ENCODE measurements at regions not wholly inside any gene's neighbourhood (a gene's known extent, or its start where the extent isn't known, plus 50 kb on each side); places are given as distances from the start of the nearest gene placed in this dataset.

DNA sequence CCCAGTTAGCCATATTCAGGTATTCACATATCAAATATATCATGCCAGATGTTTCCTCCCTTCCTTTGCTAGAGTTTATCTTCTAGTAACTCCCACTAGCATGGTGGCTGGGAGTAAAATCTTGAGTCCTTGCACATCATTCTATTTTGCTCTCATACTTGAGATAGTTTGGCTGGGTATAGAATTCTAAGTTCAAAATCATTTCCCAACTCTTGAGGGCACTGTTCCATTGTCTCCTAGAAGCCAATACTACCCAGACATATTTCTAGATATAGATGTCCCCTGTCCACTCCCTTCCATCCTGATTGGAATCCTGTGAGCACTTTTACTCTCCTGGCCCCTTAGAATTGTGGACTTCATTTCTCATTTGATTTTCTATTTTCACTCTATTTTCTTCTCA, 104.7 kb downstream of the ZFP64 start:
- H3K27me3 Mint-ChIP-seq (ENCODE audit: low read depth): no peaks in the 10 kb centered on the region
- H3K9me3 Mint-ChIP-seq: peaks cover 26% of the 10 kb centered on the region
- peaks cover 64% of the 10 kb centered on the region for H3K36me3 Mint-ChIP-seq (ENCODE audit: low read depth)
- TF ChIP-seq, protein P1, sequence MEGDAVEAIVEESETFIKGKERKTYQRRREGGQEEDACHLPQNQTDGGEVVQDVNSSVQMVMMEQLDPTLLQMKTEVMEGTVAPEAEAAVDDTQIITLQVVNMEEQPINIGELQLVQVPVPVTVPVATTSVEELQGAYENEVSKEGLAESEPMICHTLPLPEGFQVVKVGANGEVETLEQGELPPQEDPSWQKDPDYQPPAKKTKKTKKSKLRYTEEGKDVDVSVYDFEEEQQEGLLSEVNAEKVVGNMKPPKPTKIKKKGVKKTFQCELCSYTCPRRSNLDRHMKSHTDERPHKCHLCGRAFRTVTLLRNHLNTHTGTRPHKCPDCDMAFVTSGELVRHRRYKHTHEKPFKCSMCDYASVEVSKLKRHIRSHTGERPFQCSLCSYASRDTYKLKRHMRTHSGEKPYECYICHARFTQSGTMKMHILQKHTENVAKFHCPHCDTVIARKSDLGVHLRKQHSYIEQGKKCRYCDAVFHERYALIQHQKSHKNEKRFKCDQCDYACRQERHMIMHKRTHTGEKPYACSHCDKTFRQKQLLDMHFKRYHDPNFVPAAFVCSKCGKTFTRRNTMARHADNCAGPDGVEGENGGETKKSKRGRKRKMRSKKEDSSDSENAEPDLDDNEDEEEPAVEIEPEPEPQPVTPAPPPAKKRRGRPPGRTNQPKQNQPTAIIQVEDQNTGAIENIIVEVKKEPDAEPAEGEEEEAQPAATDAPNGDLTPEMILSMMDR (IDR thresholded peaks at IDR 0.05; ENCODE audit: unreplicated experiment in 3 of 3): no peak
- H3K4me3 Mint-ChIP-seq: no peak overlapping the region
- no peaks in the 10 kb centered on the region for H3K4me1 Mint-ChIP-seq
- no peak overlapping the region for H3K27ac Mint-ChIP-seq

DNA sequence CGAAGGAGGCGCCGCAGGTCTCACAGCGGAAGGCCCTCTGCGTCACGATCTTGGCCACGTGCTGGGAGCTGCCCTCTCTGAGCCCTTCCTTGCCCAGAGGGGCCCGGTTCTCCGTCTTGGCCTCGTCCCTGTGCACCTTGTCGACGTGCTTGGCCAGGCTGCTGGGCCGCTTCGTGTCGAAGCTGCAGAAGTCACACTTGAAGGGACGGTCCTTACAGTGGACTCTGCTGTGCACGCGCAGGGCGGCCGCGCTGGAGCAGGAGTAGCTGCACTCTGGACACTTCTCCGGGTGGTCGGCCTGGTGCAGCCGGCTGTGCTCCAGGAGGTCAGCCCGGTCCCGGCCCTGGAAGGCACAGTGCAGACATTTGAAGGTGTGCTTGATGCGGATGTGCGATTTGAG, 106.9 kb downstream of the ZFP64 start:
- TF ChIP-seq, protein P1 (IDR thresholded peaks at IDR 0.05; ENCODE audit: unreplicated experiment in 3 of 3): no peak
- peaks cover 62% of the 10 kb centered on the region for H3K36me3 Mint-ChIP-seq (ENCODE audit: low read depth)
- no peak overlapping the region for H3K4me3 Mint-ChIP-seq
- peaks cover 26% of the 10 kb centered on the region for H3K9me3 Mint-ChIP-seq
- H3K4me1 Mint-ChIP-seq: no peaks in the 10 kb centered on the region
- H3K27me3 Mint-ChIP-seq (ENCODE audit: low read depth): no peaks in the 10 kb centered on the region
- no peak overlapping the region for H3K27ac Mint-ChIP-seq

DNA sequence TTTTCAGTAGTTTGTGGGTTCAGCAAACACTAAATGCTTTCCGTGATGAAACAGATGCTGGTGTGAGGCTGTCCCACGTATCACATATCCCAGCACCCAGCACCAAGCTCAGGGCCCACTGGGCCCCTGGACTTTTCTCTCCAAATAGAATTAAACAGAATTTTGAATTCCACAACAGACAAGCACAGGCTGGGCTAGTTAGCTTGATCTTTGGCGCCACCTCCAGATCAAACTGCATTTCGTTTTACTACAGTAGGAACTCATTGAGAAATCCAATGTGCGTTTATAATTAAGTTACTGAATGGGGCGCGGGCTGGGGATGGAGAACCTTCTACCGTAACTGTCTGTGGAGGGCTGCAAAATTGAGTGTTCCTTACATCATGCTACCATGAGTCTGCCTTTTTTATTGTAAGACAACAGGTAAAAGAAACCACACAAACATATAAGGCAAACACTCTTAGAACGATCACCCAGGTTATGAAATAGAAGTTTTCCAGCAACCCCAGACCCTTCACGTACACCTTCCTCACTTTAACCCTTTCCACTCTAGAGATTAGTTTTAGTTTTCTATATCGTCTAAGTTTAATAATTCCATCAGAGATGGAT, 107.8 kb downstream of the ZFP64 start:
- Mint-ChIP-seq H3K4me1 (no peaks in the 10 kb centered on the region), H3K36me3 (ENCODE audit: low read depth) (peaks cover 52% of the 10 kb centered on the region), H3K27ac (no peak overlapping the region), H3K4me3 (no peak overlapping the region), H3K27me3 (ENCODE audit: low read depth) (no peaks in the 10 kb centered on the region), H3K9me3 (peaks cover 23% of the 10 kb centered on the region)
- TF ChIP-seq, protein P1 (IDR thresholded peaks at IDR 0.05; ENCODE audit: unreplicated experiment in 3 of 3): peak; percentile 72 to 76 (median 72)

DNA sequence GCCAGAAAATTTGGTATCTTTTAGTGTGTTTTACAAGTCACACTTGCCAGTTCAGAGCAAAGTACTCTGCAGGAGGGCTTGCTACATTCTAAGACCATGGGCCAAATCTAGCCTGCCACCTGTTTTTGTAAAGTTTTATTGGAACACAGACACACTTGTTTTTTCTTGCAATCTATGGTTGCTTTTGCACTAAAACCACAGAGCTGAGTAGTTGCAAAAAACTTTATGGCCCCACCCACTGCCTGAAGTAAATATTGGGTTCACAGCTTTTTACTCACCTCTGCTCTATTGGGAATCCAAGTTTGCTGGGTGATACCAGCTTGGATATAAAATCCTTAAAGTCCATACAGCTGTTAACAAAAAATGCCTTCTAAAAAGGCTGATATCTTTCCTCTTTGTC, 109.0 kb downstream of the ZFP64 start:
- H3K4me3 Mint-ChIP-seq: no peak overlapping the region
- peaks cover 41% of the 10 kb centered on the region for H3K36me3 Mint-ChIP-seq (ENCODE audit: low read depth)
- H3K27me3 Mint-ChIP-seq (ENCODE audit: low read depth): no peaks in the 10 kb centered on the region
- no peak overlapping the region for H3K27ac Mint-ChIP-seq
- TF ChIP-seq, protein P1 (IDR thresholded peaks at IDR 0.05; ENCODE audit: unreplicated experiment in 3 of 3): no peak
- H3K9me3 Mint-ChIP-seq: peaks cover 13% of the 10 kb centered on the region
- no peaks in the 10 kb centered on the region for H3K4me1 Mint-ChIP-seq

DNA sequence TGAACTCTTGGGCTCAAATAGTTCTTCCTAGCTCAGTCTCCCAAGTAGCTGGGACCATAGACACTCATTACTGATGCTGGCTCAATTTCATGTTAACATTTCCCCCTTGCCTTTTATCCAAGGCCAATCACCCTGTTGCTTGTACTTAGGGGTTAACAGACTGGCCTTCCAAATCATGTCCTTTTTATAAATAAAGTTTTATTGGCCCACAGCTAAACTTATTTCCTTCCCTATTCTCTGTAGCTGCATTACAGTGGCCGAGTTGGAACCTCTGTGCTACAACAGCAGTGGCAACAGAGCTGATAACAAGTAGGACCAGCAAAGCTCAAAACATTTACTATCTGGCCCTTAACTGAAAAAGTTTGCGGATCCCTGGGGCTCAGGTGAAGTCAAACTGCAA, 109.8 kb downstream of the ZFP64 start:
- TF ChIP-seq, protein P1 (IDR thresholded peaks at IDR 0.05; ENCODE audit: unreplicated experiment in 3 of 3): no peak
- H3K9me3 Mint-ChIP-seq: peaks cover 4% of the 10 kb centered on the region
- H3K36me3 Mint-ChIP-seq (ENCODE audit: low read depth): peaks cover 33% of the 10 kb centered on the region
- no peaks in the 10 kb centered on the region for H3K27me3 Mint-ChIP-seq (ENCODE audit: low read depth)
- no peaks in the 10 kb centered on the region for H3K4me1 Mint-ChIP-seq
- H3K27ac Mint-ChIP-seq: no peak overlapping the region
- no peak overlapping the region for H3K4me3 Mint-ChIP-seq

GRCh38 chr20:52081066-52081465, 110.5 kb downstream of the ZFP64 start:
- Mint-ChIP-seq H3K4me1 (no peaks in the 10 kb centered on the region), H3K4me3 (no peak overlapping the region), H3K9me3 (peaks cover 2% of the 10 kb centered on the region), H3K36me3 (ENCODE audit: low read depth) (peaks cover 26% of the 10 kb centered on the region), H3K27ac (no peak overlapping the region), H3K27me3 (ENCODE audit: low read depth) (no peaks in the 10 kb centered on the region)
- TF ChIP-seq, protein P1 (IDR thresholded peaks at IDR 0.05; ENCODE audit: unreplicated experiment in 3 of 3): no peak

Measured in nephron (organoid).